Mucosa of rectum (tissue), 2 donors: ENCODE measurements at regions not wholly inside any gene's neighbourhood (a gene's known extent, or its start where the extent isn't known, plus 50 kb on each side); places are given as distances from the start of the nearest gene placed in this dataset.

Experiments
- H3K27ac ChIP-seq, 2 donors: one replicate each; pipeline ENCODE4 v1.7.0; 2013; ENCODE audit warnings: inconsistent platforms in 2 of 2, low read depth in 2 of 2, low read length in 2 of 2
- H3K27me3 ChIP-seq, 2 donors: one replicate each; pipeline ENCODE4 v1.7.0; 2013; ENCODE audit warnings: low read length in 2 of 2; ENCODE audit not compliant: control insufficient read depth in 2 of 2, insufficient read depth in 2 of 2
- H3K36me3 ChIP-seq, 2 donors: one replicate each; pipeline ENCODE4 v1.7.0; 2013; ENCODE audit warnings: low read length in 2 of 2; ENCODE audit not compliant: control insufficient read depth in 2 of 2, insufficient read depth in 2 of 2
- H3K4me1 ChIP-seq, 2 donors: one replicate each; pipeline ENCODE4 v1.7.0; 2013; ENCODE audit warnings: low read length in 2 of 2, mild to moderate bottlenecking in 1 of 2; ENCODE audit not compliant: control insufficient read depth in 2 of 2, insufficient read depth in 2 of 2
- H3K4me3 ChIP-seq, 2 donors: one replicate each; pipeline ENCODE4 v1.7.0; 2013; ENCODE audit warnings: low read length in 2 of 2
- H3K9ac ChIP-seq, 2 donors: one replicate each; pipeline ENCODE4 v1.7.0; 2013; ENCODE audit warnings: low read length in 2 of 2, low read depth in 1 of 2, mild to moderate bottlenecking in 1 of 2
- H3K9me3 ChIP-seq, 2 donors: one replicate each; pipeline ENCODE4 v1.7.0; 2013; ENCODE audit warnings: low read length in 2 of 2; ENCODE audit not compliant: control insufficient read depth in 2 of 2
- donor health status: healthy.
- donor health status: Normal muscosa, but diverticular disease.

DNA sequence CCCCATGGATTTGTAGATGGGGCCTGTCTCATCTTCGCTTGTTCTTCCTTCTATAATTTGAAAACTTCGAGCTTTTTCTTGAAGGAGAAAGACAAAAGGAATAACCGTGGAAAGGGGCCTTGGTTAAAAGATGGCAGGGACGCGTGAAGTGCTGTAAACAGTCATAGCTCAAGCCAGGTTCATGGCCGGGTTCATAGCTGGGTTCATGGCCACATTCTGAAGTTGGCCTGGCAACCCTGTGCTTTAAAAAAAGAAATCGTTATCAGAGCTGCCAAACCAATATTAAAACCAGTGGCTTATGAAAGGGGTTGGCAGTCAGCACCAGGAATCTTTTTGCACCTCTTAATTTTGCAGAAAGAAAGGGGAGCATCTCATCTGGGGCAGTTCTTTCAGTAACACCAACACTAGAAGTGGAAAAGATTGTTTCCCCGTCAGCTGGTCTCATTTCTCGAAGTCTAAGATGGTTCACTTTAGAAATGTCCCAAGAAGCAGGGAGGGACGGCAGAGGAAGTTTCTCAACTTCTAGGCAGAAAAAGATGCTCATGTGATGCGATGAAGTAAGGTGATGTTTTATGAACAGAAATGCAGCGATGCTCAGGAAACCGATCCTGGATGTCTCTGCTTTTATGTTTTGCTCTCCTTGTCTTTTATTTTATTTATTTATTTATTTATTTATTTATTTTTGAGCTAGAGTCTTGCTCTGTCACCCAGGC is 193.1 kb upstream of the TBX3 start:
- Histone ChIP-seq H3K9ac (no peak overlapping the region), H3K27me3 (no peaks in the 10 kb centered on the region), H3K4me1 (no peaks in the 10 kb centered on the region), H3K9me3 (no peaks in the 10 kb centered on the region), H3K36me3 (no peaks in the 10 kb centered on the region), H3K27ac (no peak overlapping the region), H3K4me3 (no peak overlapping the region)

DNA sequence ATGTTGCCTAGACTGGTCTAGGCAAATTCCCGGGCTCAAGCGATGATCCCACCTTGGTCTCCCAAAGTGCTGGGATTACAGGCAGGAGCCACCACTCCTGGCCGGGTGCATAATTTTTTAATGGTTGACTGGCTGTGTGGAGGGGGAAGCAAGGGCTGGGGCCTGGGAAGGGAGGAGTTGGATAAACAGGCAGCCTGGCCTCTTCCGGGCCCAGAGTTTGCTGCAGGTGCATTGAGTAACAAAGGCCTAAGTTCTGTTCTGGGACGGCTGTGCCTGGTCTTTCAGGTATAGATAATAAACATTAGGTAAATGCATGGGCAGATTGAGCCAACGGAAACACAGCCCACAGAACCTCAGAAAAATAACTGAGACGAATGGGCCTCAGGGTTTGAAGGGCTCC is 191.3 kb upstream of the TBX3 start:
- Histone ChIP-seq H3K9ac (no peak overlapping the region), H3K27me3 (no peaks in the 10 kb centered on the region), H3K4me1 (no peaks in the 10 kb centered on the region), H3K9me3 (no peaks in the 10 kb centered on the region), H3K4me3 (no peak overlapping the region), H3K36me3 (no peaks in the 10 kb centered on the region), H3K27ac (no peak overlapping the region)

DNA sequence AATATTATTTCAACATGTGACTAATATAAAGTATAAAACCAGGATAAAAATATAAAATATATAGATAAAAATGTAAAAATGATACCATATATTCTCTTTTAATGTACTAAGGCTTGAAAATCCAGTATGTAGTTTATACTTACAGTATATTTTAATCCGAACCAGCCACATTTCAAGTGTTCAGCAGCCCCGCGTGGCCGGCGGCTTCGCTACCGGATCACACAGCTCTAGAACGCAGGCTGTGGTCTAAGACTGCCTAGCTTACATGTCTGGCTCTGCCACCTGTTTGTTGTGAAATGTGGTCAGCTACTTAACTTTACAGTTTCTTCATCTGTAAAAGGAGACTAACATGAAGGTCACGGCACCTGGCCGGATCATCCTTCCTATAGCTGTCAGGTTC is 189.7 kb upstream of the TBX3 start:
- no peaks in the 10 kb centered on the region for H3K4me1 ChIP-seq

GRCh38 chr12:114868995-114869834 is 185.2 kb upstream of the TBX3 start:
- Histone ChIP-seq H3K27me3 (no peaks in the 10 kb centered on the region), H3K36me3 (no peaks in the 10 kb centered on the region), H3K27ac (no peak overlapping the region), H3K4me3 (no peak overlapping the region), H3K4me1 (no peaks in the 10 kb centered on the region), H3K9ac (no peak overlapping the region), H3K9me3 (no peaks in the 10 kb centered on the region)

More for the DNA sequence above, 189.7 kb upstream of the TBX3 start:
- no peaks in the 10 kb centered on the region for H3K27me3 ChIP-seq
- H3K4me3 ChIP-seq = no peak overlapping the region
- no peak overlapping the region for H3K27ac ChIP-seq
- no peak overlapping the region for H3K9ac ChIP-seq
- no peaks in the 10 kb centered on the region for H3K9me3 ChIP-seq
- no peaks in the 10 kb centered on the region for H3K36me3 ChIP-seq

DNA sequence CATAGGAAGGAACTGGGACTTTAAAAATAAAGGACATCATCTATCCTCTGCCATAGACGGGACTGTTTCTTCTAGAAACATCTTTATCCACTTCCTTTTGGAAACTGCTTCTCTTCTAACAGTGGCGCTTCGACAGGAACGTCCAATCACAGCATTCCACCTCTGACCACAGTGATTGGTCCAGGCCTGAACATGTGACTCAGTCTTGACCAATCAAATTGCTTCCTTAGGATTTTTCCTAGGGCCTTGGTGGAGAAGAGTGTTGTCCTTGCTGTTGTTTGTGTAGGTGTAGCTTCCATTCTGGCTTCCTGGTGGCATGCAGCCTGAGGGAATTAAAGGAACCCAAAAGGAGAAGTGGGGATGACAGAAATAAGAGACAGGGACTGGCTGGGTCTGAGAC is 182.4 kb upstream of the TBX3 start:
- Histone ChIP-seq H3K4me3 (no peak overlapping the region), H3K9me3 (no peaks in the 10 kb centered on the region), H3K27me3 (no peaks in the 10 kb centered on the region), H3K27ac (no peak overlapping the region), H3K36me3 (no peaks in the 10 kb centered on the region), H3K9ac (no peak overlapping the region), H3K4me1 (no peaks in the 10 kb centered on the region)

GRCh38 chr12:114864837-114865551 is 181.0 kb upstream of the TBX3 start:
- H3K9ac ChIP-seq = no peak overlapping the region

GRCh38 chr12:114863911-114864310 is 179.9 kb upstream of the TBX3 start:
- no peaks in the 10 kb centered on the region for H3K27me3 ChIP-seq
- H3K4me3 ChIP-seq = no peak overlapping the region
- no peak overlapping the region for H3K27ac ChIP-seq
- H3K9ac ChIP-seq = no peak overlapping the region
- H3K4me1 ChIP-seq = no peaks in the 10 kb centered on the region
- no peaks in the 10 kb centered on the region for H3K9me3 ChIP-seq
- H3K36me3 ChIP-seq = no peaks in the 10 kb centered on the region

More at GRCh38 chr12:114864837-114865551, 181.0 kb upstream of the TBX3 start:
- Histone ChIP-seq H3K4me1 (no peaks in the 10 kb centered on the region), H3K27ac (no peak overlapping the region), H3K27me3 (no peaks in the 10 kb centered on the region), H3K4me3 (no peak overlapping the region), H3K9me3 (no peaks in the 10 kb centered on the region), H3K36me3 (no peaks in the 10 kb centered on the region)

DNA sequence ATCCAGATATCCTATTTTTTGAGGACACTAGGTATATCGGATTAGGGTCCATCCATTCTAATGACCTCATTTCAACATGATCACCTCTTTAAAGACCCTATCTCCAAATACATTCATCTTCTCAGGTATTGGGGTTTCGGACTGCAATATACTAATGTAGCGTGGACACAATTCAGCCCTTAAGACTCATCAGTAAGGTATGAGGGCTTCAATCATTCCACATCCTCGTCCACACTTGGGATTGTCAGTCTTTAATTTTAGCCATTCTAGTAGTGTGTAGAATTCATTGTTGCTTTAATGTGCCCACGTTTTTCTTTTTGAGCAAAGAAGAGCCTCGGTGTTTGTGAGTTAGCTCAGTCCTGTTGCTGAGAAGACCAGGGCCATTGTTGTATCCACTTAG is 177.0 kb upstream of the TBX3 start:
- Histone ChIP-seq H3K9me3 (no peaks in the 10 kb centered on the region), H3K9ac (no peak overlapping the region), H3K27me3 (no peaks in the 10 kb centered on the region)

GRCh38 chr12:114858388-114859146 is 174.6 kb upstream of the TBX3 start:
- Histone ChIP-seq H3K36me3 (no peaks in the 10 kb centered on the region), H3K27me3 (no peaks in the 10 kb centered on the region), H3K4me3 (no peak overlapping the region), H3K27ac (no peak overlapping the region), H3K9me3 (peaks cover 0 to 2% of the 10 kb centered on the region in 2 donors), H3K4me1 (no peaks in the 10 kb centered on the region), H3K9ac (no peak overlapping the region)

More for the DNA sequence above, 177.0 kb upstream of the TBX3 start:
- Histone ChIP-seq H3K4me3 (no peak overlapping the region), H3K27ac (no peak overlapping the region), H3K4me1 (no peaks in the 10 kb centered on the region), H3K36me3 (no peaks in the 10 kb centered on the region)
